ENCODE measurements at regions not wholly inside any gene's neighbourhood (a gene's known extent, or its start where the extent isn't known, plus 50 kb on each side); places are given as distances from the start of the nearest gene placed in this dataset.
"Not testable (repeated sequence)": the region's sequence is repeated elsewhere in the genome, so short reads cannot be mapped to it uniquely, and the experiment has no call there.

DNA sequence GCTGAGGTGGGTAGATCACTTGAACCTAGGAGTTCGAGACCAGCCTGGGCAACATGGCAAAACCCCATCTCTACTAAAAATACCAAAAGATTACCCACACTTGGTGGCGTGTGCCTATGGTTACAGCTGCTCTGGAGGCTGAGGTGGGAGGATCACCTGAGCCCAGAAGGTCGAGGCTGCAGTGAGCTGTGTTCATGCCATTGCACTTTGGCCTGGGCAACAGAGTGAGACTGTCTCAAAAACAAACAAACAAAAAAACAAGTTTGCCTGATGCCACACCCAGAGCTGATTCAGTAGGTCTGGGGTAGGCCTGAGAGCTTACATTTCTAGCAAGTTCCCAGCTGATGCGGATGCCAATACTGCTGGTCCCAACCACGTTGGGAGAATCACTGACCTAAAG lies 60.5 kb upstream of the HSPA9 start:
- Histone ChIP-seq H3F3A (ENCODE audit: control insufficient read depth, insufficient read depth) (no peaks in the 10 kb centered on the region), H3K27me3 (ENCODE audit: control insufficient read depth, low read length) (no peaks in the 10 kb centered on the region; the same call in 1 of the 2 replicates), H3K79me2 (ENCODE audit: control insufficient read depth, low read length) (no peaks in the 10 kb centered on the region), H3K9me2 (replicated peaks; ENCODE audit: control insufficient read depth, low read length) (no peaks in the 10 kb centered on the region), H3K4me1 (ENCODE audit: control insufficient read depth, low read length) (no peaks in the 10 kb centered on the region), H3K9me3 (ENCODE audit: control insufficient read depth, insufficient read depth, low read length) (no peaks in the 10 kb centered on the region), H4K20me1 (ENCODE audit: control insufficient read depth, insufficient read depth, low read depth, low read length) (no peaks in the 10 kb centered on the region), H3K4me2 (ENCODE audit: low read length) (no peak overlapping the region), H3K36me3 (ENCODE audit: control insufficient read depth, low read length) (no peaks in the 10 kb centered on the region), H3K27ac (ENCODE audit: low read depth, low read length) (no peak overlapping the region), H3K4me3 (ENCODE audit: low read length) (no peak overlapping the region)
- no peak for TF ChIP-seq EZH2phosphoT487 (IDR thresholded peaks at IDR 0.05; ENCODE audit: borderline replicate concordance, low read length)
- TF ChIP-seq, protein P1, sequence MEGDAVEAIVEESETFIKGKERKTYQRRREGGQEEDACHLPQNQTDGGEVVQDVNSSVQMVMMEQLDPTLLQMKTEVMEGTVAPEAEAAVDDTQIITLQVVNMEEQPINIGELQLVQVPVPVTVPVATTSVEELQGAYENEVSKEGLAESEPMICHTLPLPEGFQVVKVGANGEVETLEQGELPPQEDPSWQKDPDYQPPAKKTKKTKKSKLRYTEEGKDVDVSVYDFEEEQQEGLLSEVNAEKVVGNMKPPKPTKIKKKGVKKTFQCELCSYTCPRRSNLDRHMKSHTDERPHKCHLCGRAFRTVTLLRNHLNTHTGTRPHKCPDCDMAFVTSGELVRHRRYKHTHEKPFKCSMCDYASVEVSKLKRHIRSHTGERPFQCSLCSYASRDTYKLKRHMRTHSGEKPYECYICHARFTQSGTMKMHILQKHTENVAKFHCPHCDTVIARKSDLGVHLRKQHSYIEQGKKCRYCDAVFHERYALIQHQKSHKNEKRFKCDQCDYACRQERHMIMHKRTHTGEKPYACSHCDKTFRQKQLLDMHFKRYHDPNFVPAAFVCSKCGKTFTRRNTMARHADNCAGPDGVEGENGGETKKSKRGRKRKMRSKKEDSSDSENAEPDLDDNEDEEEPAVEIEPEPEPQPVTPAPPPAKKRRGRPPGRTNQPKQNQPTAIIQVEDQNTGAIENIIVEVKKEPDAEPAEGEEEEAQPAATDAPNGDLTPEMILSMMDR (IDR thresholded peaks at IDR 0.05; ENCODE audit: low read depth, low read length, poor library complexity, severe bottlenecking): no peak

DNA sequence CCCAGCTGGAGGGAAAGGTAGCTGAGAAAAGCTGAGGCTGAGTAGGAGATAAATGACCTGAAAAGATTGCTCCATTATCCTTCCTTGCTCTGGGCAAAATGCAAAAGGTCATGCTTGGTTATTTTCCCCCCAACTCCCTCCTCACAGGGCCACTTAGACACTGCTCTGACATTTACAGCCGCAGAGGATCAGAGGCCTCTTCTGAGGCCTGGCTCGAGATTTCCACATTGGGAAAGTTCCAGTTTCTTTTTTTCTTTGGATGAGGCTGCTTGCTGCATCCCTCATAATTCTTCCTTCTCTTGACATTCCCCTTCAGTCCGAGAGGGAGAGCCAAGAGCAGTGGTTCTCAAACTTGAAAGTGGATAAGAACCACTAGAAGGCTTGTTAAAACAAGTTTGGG lies 60.1 kb upstream of the HSPA9 start:
- H3K79me2 ChIP-seq (ENCODE audit: control insufficient read depth, low read length): no peaks in the 10 kb centered on the region
- peaks cover 3% of the 10 kb centered on the region; the same call in 1 of the 2 replicates for H3K27me3 ChIP-seq (ENCODE audit: control insufficient read depth, low read length)
- no peaks in the 10 kb centered on the region for H3K9me3 ChIP-seq (ENCODE audit: control insufficient read depth, insufficient read depth, low read length)
- TF ChIP-seq EZH2phosphoT487 (IDR thresholded peaks at IDR 0.05; ENCODE audit: borderline replicate concordance, low read length): no peak
- TF ChIP-seq, protein P1 (IDR thresholded peaks at IDR 0.05; ENCODE audit: low read depth, low read length, poor library complexity, severe bottlenecking): no peak
- no peaks in the 10 kb centered on the region for H3K9me2 ChIP-seq (replicated peaks; ENCODE audit: control insufficient read depth, low read length)
- no peak overlapping the region for H3K4me2 ChIP-seq (ENCODE audit: low read length)
- no peak overlapping the region for H3K27ac ChIP-seq (ENCODE audit: low read depth, low read length)
- H3F3A ChIP-seq (ENCODE audit: control insufficient read depth, insufficient read depth): no peaks in the 10 kb centered on the region
- H3K4me3 ChIP-seq (ENCODE audit: low read length): no peak overlapping the region
- H3K36me3 ChIP-seq (ENCODE audit: control insufficient read depth, low read length): no peaks in the 10 kb centered on the region
- H3K4me1 ChIP-seq (ENCODE audit: control insufficient read depth, low read length): no peaks in the 10 kb centered on the region
- no peaks in the 10 kb centered on the region for H4K20me1 ChIP-seq (ENCODE audit: control insufficient read depth, insufficient read depth, low read depth, low read length)

DNA sequence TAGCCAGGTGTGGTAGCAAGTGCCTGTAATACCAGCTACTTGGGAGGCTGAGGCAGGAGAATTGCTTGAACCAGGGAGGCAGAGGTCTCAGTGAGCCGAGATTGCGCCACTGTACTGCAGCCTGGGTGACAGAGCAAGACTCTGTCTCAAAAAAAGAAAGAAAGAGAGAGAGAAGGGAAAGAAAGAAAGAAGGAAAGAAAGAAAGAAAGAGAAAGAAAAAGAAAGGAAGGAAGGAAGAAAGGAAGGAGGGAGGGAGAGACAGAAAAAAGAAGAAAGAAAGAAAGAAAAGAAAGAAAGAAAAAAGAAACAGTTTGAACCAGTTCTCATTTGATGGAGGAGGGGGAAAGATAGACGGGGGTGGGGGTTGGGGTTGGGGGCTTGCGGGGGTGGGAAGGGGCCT lies 59.6 kb upstream of the HSPA9 start:
- not testable (repeated sequence) for H3K36me3 ChIP-seq (ENCODE audit: control insufficient read depth, low read length); H3K27me3 ChIP-seq (ENCODE audit: control insufficient read depth, low read length); H3K9me2 ChIP-seq (replicated peaks; ENCODE audit: control insufficient read depth, low read length); H3K4me1 ChIP-seq (ENCODE audit: control insufficient read depth, low read length); H3K79me2 ChIP-seq (ENCODE audit: control insufficient read depth, low read length); H3F3A ChIP-seq (ENCODE audit: control insufficient read depth, insufficient read depth); H3K4me2 ChIP-seq (ENCODE audit: low read length); H3K4me3 ChIP-seq (ENCODE audit: low read length); H3K9me3 ChIP-seq (ENCODE audit: control insufficient read depth, insufficient read depth, low read length); H3K27ac ChIP-seq (ENCODE audit: low read depth, low read length); H4K20me1 ChIP-seq (ENCODE audit: control insufficient read depth, insufficient read depth, low read depth, low read length)

DNA sequence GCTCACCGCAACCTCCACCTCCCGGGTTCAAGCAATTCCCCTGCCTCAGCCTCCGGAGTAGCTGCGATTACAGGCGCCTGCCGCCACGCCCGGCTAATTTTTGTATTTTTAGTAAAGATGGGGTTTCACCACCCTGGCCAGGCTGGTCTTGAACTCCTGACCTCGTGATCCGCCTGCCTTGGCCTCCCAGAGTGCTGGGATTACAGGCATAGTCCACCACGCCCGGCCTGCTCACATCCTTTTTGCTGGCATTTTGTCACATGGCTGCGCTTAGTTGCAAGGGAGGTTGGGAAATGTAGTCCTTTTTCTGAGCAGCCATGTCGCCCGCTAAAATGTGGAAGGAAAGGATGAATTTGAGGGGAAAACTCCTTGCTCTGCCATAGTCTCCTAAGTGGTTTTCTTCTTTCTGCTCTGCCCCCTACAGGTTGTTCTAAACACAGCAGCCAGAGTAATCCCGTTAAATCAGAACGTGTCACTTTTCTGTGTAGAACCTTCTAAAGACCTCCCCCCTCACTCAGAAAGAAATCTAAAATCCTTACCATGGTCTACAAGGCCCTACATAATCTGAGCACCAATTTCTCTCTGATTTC lies 57.8 kb upstream of the HSPA9 start:
- Histone ChIP-seq H3K27ac (ENCODE audit: low read depth, low read length) (no peak overlapping the region), H4K20me1 (ENCODE audit: control insufficient read depth, insufficient read depth, low read depth, low read length) (no peaks in the 10 kb centered on the region), H3K79me2 (ENCODE audit: control insufficient read depth, low read length) (no peaks in the 10 kb centered on the region), H3K9me3 (ENCODE audit: control insufficient read depth, insufficient read depth, low read length) (no peaks in the 10 kb centered on the region), H3F3A (ENCODE audit: control insufficient read depth, insufficient read depth) (no peaks in the 10 kb centered on the region), H3K36me3 (ENCODE audit: control insufficient read depth, low read length) (no peaks in the 10 kb centered on the region), H3K9me2 (replicated peaks; ENCODE audit: control insufficient read depth, low read length) (no peaks in the 10 kb centered on the region), H3K4me1 (ENCODE audit: control insufficient read depth, low read length) (no peaks in the 10 kb centered on the region), H3K27me3 (ENCODE audit: control insufficient read depth, low read length) (peaks cover 3% of the 10 kb centered on the region; the same call in 1 of the 2 replicates), H3K4me3 (ENCODE audit: low read length) (no peak overlapping the region), H3K4me2 (ENCODE audit: low read length) (no peak overlapping the region)
- TF ChIP-seq EZH2phosphoT487 (IDR thresholded peaks at IDR 0.05; ENCODE audit: borderline replicate concordance, low read length): no peak
- TF ChIP-seq, protein P1 (IDR thresholded peaks at IDR 0.05; ENCODE audit: low read depth, low read length, poor library complexity, severe bottlenecking): peak; percentile 67
